GM18867 (cell line): ENCODE measurements at regions not wholly inside any gene's neighbourhood (a gene's known extent, or its start where the extent isn't known, plus 50 kb on each side); places are given as distances from the start of the nearest gene placed in this dataset.
"Not testable (repeated sequence)": the region's sequence is repeated elsewhere in the genome, so short reads cannot be mapped to it uniquely, and the experiment has no call there.

ENCODE experiments used
- ATAC-seq: cut with Tn5 transposase; IDR thresholded peaks from one replicate; pipeline ENCODE4 v1.9.1; 2021; ENCODE audit warnings: mild to moderate bottlenecking, moderate library complexity; ENCODE audit not compliant: unreplicated experiment

DNA sequence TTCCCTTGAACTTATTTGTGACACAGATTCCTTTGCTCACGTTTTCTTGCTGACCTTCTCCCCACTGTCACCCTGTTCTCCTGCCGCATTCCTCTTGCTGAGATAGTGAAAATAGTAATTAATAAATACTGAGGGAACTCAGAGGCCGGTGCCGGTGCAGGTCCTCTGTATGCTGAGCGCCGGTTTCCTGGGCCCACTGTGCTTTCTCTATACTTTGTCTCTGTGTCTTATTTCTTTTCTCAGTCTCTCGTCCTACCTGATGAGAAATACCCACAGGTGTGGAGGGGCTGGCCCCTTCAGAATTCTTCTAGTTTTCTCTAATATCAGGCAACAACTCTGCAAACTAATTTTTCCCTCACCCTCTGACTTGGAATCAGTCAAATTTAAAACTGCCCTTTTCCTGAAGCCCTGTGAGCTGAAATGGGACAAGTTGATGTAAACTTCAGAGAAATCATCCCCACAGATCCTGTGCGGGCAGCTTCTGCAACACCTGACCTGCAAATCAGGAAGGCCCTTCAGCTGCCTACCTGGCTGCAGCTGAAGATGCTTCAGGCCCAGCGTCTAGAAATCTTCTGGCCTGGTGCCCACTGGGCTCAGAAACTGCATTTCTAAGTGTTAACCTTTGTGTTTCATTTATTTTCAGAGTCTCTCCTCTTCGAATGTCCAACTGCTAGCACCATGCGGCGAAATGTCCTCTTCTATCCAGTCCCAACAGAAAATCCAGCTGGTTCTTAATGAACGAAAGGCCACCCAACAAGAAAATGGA is 149.7 kb downstream of the TMEM121 start:
- not testable (repeated sequence) for ATAC-seq

GRCh38 chr14:105678057-105678456 is 151.7 kb downstream of the TMEM121 start:
- ATAC-seq = not testable (repeated sequence)

- not testable (repeated sequence) for ATAC-seq
Observed at GRCh38 chr14:105678996-105679958, 152.9 kb downstream of the TMEM121 start.

DNA sequence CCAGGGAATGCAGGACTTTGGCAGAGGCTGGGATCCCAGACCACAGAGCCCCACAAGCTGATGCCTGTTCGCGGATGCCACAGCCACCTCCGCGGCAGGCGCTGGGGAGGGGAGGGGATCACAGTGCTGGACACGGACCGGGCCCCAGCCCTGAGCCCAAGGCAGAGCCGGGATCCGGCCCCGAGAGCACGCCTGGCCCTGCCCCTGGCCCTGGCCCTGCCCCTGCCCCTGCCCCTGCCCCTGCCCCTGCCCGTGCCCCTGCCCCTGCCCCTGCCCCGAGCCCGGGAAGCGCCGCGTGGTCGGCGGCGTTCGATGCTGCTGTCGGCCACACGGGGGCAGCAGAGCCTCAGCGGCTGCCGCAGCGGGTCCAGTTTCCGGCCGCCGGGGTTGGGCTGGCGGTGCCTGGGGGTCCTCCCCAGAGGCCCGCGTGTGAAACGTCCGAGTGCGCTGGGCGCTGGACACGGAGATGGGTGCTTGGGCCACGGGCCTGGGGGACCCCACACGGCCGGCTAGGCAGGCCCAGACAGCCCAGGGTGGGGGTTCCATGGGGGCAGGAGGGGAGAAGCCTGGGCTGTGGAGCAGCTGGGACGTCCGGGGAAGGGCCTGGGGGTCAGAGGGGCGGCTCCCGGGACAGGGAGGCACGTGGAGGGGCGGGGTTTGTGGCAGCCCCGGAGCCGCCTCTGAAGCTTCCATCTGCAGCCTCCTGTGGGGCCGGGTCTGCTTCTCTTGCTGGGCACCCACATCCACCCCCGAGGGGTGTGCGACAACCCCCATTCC is 153.8 kb downstream of the TMEM121 start:
- peak; percentile 52 for ATAC-seq

GRCh38 chr14:105680736-105681098 is 154.3 kb downstream of the TMEM121 start:
- ATAC-seq = peak; percentile 42

DNA sequence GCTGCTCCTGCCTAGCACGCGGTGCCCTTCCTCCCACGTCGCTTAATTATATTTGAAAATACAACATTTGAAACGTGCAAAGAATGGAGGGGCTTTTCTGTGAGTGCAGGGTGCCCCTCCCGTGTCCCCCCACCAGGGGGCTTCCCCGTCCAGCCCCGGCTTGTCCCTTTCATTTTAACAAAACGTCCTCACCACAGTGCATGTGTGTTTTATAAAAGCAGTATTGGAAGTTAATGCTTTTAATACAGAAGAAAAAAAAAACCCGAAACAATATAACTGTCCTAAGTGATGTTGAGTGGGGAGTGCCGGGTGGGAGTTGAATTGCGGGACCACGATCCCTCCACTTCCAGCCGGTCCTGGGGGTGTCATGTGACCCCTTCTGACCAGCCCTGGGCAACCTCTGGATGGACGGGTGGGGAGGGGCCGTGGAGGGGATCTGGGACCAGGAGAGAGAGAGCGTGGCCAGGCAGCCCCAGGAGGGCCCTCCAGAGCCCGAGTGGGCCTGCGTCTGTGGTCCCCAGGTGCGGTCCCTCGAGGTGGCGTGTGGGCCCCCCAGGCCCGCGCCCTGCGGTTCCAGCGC is 155.3 kb downstream of the TMEM121 start:
- ATAC-seq = not testable (repeated sequence)

DNA sequence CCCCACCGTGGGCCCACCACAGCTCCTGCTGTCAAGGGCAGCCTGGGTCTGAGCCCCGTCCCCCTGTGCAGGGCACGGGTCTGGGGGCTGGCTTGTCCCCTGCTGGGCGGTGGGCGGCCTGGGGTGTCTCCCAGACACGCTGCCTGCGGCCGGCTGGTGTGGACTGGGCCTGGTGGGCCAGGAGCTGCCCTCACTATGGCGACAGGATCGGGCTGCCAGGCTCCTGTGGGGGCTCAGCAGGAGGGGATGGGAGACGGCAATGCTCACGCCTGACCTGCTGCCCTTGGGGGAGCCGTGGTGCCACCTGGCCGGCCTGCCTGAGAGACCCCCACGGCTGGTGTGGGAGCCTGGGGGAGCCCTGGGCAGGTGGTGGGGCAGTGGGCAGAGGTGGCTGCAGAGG is 156.1 kb downstream of the TMEM121 start:
- not testable (repeated sequence) for ATAC-seq

DNA sequence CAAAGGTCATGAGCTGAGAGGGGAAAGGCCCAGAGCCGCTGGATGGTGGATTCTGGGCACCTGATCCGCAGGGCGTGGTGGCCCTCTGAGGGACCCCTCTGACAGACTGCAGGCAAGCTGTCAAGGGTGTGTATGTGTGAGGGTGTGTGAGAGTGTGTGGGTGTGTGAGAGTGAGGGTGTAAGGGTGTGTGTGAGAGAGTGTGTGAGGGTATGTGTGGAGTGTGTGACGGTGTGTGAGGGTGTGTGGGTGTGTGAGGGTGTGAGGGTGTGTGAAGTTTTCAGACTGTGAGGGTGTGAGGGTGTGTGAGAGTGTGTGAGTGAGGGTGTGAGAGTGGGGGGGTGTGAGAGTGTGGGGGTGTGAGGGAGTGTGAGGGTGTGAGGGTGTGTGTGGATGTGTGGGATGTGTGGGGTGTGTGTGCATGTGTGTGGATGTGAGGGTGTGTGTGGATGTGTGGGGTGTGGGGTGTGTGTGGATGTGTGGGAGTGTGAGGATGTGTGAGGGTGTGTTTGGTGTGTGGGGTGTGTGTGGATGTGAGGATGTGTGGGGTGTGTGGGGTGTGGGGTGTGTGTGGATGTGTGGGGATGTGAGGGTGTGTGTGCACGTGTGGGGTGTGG is 156.7 kb downstream of the TMEM121 start:
- no peak for ATAC-seq

DNA sequence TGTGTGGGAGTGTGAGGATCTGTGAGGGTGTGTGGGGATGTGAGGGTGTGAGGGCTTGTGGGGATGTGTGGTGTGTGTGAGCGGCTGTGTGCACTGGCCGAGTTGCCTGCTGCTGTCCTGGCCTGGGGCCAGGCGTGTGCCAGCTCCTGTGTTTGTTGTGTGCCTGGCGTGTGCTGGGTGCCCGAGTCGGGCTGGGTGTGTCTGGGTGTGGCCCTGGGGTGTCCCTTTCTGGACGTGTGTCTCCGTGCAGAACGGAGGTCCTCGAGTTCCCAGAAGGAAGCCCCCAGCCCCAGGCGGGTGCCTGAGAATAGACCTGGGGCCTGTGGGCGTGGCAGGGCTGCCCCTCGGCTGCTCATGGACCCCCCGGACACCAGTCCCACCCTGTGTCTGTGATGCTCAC is 157.7 kb downstream of the TMEM121 start:
- not testable (repeated sequence) for ATAC-seq

- ATAC-seq = not testable (repeated sequence)
Observed at GRCh38 chr14:105684597-105684996, 158.2 kb downstream of the TMEM121 start.

DNA sequence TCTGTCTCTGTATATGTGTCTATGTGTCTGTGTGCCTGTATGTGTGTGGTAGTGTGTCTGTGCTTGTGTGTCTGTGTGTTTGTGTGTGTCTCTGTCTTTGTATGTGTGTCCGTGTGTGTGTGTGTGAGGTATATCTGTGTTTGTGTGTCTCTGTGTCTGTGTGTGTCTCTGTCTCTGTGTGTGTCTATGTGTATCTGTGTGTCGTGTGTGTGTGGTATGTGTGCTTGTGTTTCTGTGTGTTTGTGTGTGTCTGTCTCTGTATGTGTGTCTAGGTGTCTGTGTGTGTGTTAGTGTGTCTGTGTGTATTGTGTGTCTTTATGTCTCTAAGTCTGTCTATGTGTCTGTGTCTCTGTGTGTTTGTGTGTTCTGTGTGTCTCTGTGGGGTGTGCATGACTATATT is 158.6 kb downstream of the TMEM121 start:
- no peak for ATAC-seq

- ATAC-seq = not testable (repeated sequence)
Observed at GRCh38 chr14:105685605-105686004, 159.2 kb downstream of the TMEM121 start.

GRCh38 chr14:105686050-105686449 is 159.7 kb downstream of the TMEM121 start:
- peak; percentile 38 for ATAC-seq

GRCh38 chr14:105686462-105687170 is 160.2 kb downstream of the TMEM121 start:
- peak; percentile 23 for ATAC-seq

GRCh38 chr14:105687171-105688022 is 161.0 kb downstream of the TMEM121 start:
- ATAC-seq = not testable (repeated sequence)

DNA sequence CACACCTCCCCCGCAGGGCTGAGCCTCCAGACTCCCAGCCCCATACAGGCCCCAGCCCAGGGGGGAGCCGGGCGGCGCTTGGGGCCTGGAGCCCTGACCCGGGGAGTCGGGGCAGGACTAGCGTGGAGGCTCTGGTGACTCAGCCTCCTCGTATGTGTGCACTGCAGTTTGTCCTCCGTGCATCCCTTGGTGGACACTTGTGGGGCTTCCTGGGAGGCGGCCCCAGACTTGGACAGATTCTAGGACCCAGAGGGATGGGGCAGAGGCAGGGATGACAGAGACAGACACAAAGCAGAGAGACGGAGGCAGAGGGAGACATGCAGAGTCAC is 161.6 kb downstream of the TMEM121 start:
- peak; percentile 38 for ATAC-seq

- not testable (repeated sequence) for ATAC-seq
Observed at GRCh38 chr14:105688664-105689221, 162.4 kb downstream of the TMEM121 start.

DNA sequence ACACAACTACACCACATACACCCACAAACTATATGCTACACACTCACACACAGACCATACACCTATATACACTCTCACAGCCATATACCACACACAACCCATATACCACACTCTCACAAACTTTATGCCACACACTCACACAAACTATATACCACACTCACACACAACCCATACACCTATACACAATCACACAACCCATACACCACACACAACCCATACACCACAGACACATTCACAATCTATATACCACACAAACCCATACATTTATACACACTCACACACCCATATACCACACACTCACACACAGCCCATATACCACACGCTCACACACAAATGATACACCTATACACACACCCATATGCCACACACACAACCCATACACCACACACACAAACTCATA is 163.3 kb downstream of the TMEM121 start:
- no peak for ATAC-seq
